GM19035 (cell line): ENCODE measurements at regions not wholly inside any gene's neighbourhood (a gene's known extent, or its start where the extent isn't known, plus 50 kb on each side); places are given as distances from the start of the nearest gene placed in this dataset.
"Not testable (repeated sequence)": the region's sequence is repeated elsewhere in the genome, so short reads cannot be mapped to it uniquely, and the experiment has no call there.

Experiments used
- ATAC-seq: cut with Tn5 transposase; IDR thresholded peaks from one replicate; pipeline ENCODE4 v1.9.1; 2021; ENCODE audit not compliant: unreplicated experiment

- not testable (repeated sequence) for ATAC-seq
Measured at GRCh38 chr13:66072097-66072496, 1158.0 kb downstream of the PCDH9 start.

GRCh38 chr13:66071608-66072007, 1158.5 kb downstream of the PCDH9 start:
- no peak for ATAC-seq

- ATAC-seq: no peak
Measured at GRCh38 chr13:66071029-66071428, 1159.1 kb downstream of the PCDH9 start.

GRCh38 chr13:66069570-66069969, 1160.6 kb downstream of the PCDH9 start:
- no peak for ATAC-seq

GRCh38 chr13:66068683-66069082, 1161.5 kb downstream of the PCDH9 start:
- ATAC-seq: no peak

GRCh38 chr13:66048888-66049287, 1181.2 kb downstream of the PCDH9 start:
- no peak for ATAC-seq

- ATAC-seq: no peak
Measured at GRCh38 chr13:66040506-66040905, 1189.6 kb downstream of the PCDH9 start.

- no peak for ATAC-seq
Measured at GRCh38 chr13:66037096-66037495, 1193.0 kb downstream of the PCDH9 start.

GRCh38 chr13:66036636-66037035, 1193.5 kb downstream of the PCDH9 start:
- no peak for ATAC-seq

GRCh38 chr13:66036024-66036614, 1194.0 kb downstream of the PCDH9 start:
- no peak for ATAC-seq

- ATAC-seq: no peak
Measured at GRCh38 chr13:66033924-66034323, 1196.2 kb downstream of the PCDH9 start.

GRCh38 chr13:66021846-66022245, 1208.3 kb downstream of the PCDH9 start:
- ATAC-seq: no peak

GRCh38 chr13:66014771-66015170, 1215.4 kb downstream of the PCDH9 start:
- ATAC-seq: no peak

GRCh38 chr13:66009241-66009640, 1220.9 kb downstream of the PCDH9 start:
- no peak for ATAC-seq

GRCh38 chr13:66003558-66003957, 1226.6 kb downstream of the PCDH9 start:
- ATAC-seq: no peak

- ATAC-seq: no peak
Measured at GRCh38 chr13:66001140-66001539, 1229.0 kb downstream of the PCDH9 start.

- no peak for ATAC-seq
Measured at GRCh38 chr13:65999411-65999810, 1230.7 kb downstream of the PCDH9 start.

- no peak for ATAC-seq
Measured at GRCh38 chr13:65990684-65991083, 1239.5 kb downstream of the PCDH9 start.

- no peak for ATAC-seq
Measured at GRCh38 chr13:65985612-65986011, 1244.5 kb downstream of the PCDH9 start.

- no peak for ATAC-seq
Measured at GRCh38 chr13:65977525-65977924, 1252.6 kb downstream of the PCDH9 start.

- ATAC-seq: no peak
Measured at GRCh38 chr13:65971541-65971940, 1258.6 kb downstream of the PCDH9 start.

- ATAC-seq: no peak
Measured at GRCh38 chr13:65966991-65967451, 1263.1 kb downstream of the PCDH9 start.

GRCh38 chr13:65965501-65965900, 1264.6 kb downstream of the PCDH9 start:
- ATAC-seq: no peak
